ENCODE measurements at regions not wholly inside any gene's neighbourhood (a gene's known extent, or its start where the extent isn't known, plus 50 kb on each side); places are given as distances from the start of the nearest gene placed in this dataset.
A peak's percentile ranks its signal among the peaks of the same experiment; 100 is the strongest.

GRCh38 chr5:143755966-143756365 lies 56.0 kb upstream of the HMHB1 start:
- H3K4me3 ChIP-seq (ENCODE audit: low read depth, low read length): no peak overlapping the region
- DNase-seq (ENCODE audit: low read depth): peak; percentile 6
- TF ChIP-seq, protein P1, sequence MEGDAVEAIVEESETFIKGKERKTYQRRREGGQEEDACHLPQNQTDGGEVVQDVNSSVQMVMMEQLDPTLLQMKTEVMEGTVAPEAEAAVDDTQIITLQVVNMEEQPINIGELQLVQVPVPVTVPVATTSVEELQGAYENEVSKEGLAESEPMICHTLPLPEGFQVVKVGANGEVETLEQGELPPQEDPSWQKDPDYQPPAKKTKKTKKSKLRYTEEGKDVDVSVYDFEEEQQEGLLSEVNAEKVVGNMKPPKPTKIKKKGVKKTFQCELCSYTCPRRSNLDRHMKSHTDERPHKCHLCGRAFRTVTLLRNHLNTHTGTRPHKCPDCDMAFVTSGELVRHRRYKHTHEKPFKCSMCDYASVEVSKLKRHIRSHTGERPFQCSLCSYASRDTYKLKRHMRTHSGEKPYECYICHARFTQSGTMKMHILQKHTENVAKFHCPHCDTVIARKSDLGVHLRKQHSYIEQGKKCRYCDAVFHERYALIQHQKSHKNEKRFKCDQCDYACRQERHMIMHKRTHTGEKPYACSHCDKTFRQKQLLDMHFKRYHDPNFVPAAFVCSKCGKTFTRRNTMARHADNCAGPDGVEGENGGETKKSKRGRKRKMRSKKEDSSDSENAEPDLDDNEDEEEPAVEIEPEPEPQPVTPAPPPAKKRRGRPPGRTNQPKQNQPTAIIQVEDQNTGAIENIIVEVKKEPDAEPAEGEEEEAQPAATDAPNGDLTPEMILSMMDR (IDR thresholded peaks at IDR 0.05; ENCODE audit: insufficient read depth, low read depth, low read length): no peak

DNA sequence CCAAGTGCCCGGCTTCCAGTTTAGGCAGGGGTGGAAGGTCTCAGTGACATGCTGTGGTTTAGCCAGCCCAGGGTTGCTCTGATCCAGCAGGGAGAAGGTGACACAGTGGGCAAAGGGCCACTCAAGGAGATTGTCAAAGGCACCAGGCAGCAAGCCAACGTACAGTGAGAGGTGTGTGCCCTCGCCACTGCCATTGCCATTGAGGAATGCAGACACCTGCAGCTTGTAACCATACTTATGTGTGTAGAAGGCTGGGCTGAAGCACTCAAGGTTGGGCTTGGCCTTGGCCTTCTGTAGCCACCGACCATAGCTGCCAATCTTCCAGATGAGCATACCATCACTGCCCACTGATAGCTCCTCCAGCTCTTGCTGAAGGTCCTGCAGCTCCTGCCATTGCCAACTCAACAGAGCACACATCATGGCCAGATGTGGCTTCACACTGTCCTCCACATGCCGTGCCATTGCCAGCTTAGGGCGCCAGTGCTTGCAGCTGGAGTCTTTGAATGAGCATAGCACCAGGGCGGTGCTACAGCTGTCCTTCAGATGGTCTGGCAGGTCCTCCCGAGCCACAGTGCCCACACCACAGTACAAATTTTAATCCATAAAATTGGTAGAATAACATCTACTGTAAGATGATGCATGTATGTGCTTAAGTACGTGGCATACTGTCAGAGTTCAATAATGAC lies 59.7 kb upstream of the HMHB1 start:
- no peak overlapping the region for H3K4me3 ChIP-seq (ENCODE audit: low read depth, low read length)
- no peak for DNase-seq (ENCODE audit: low read depth)
- TF ChIP-seq, protein P1 (IDR thresholded peaks at IDR 0.05; ENCODE audit: insufficient read depth, low read depth, low read length): no peak

DNA sequence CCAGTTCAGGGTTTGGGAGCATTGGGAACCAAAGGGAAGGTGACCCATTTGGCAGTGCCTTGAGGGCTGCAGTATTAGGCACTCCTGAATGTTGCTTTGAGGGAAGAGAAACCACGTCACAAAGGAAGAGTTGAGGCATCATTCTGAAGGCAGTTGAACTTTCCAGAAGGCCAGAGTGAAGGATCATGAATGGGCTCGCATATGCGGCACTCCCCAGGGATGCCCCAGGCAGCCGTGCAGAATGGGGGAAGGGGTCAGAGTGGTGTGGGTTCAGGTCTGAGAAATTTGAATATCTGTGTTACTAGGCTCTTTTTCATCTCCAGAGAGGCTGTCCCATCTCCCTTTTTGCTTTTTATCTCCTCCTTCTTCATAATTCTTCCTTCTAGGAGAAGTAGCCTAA lies 60.6 kb upstream of the HMHB1 start:
- TF ChIP-seq, protein P1 (IDR thresholded peaks at IDR 0.05; ENCODE audit: insufficient read depth, low read depth, low read length): no peak
- DNase-seq (ENCODE audit: low read depth): no peak
- H3K4me3 ChIP-seq (ENCODE audit: low read depth, low read length): no peak overlapping the region

DNA sequence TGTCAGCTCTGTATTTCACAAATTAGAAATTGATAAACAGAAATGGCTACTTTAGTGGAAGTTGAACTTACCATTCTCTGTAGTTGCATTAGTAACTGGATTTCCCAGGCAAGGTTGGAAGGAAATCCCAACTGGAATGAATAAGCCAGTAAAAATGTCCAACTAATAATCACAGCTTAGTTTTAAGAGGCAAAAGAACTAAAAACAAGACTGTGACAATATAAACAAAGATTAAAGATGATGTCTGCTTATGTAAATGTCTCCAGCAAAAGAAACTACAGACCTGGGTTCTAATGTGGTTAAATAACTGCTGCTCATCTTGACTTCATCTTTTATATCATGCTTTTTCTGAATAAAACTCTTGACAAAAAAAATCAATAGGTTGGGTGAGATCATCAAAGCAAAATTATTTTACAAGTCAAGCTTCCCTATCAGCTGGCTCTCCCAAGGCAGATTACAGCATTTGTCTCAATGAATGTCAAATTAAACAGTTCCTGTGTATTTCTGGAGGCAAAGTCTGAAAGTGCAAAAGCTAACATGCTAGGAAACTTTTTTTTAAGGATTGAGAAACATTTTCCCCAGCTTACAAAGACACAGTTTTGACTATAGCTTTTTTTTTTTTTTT lies 62.3 kb upstream of the HMHB1 start:
- TF ChIP-seq, protein P1 (IDR thresholded peaks at IDR 0.05; ENCODE audit: insufficient read depth, low read depth, low read length): no peak
- DNase-seq (ENCODE audit: low read depth): peak; percentile 89
- no peak overlapping the region for H3K4me3 ChIP-seq (ENCODE audit: low read depth, low read length)

DNA sequence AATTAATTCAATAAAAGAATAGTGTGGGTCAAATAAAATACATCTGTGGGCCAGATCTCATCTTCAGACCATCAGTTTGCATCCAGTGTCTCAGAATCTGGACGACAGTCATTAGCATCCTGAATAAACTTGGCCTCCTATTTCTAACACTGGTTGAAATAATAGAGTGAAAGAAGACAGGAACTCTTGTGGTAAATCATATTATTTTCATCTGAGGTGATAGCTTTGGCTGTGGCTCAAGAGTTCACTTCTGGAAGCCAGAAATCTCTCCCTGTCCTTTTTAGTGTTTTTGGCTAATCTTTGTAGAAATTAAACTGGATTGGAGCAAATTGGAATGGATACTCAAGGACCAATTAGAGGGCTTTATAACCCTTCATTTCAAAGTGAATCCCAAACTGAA lies 63.4 kb upstream of the HMHB1 start:
- TF ChIP-seq, protein P1 (IDR thresholded peaks at IDR 0.05; ENCODE audit: insufficient read depth, low read depth, low read length): no peak
- DNase-seq (ENCODE audit: low read depth): peak; percentile 8
- H3K4me3 ChIP-seq (ENCODE audit: low read depth, low read length): no peak overlapping the region

GRCh38 chr5:143742951-143743350 lies 69.0 kb upstream of the HMHB1 start:
- no peak overlapping the region for H3K4me3 ChIP-seq (ENCODE audit: low read depth, low read length)
- TF ChIP-seq, protein P1 (IDR thresholded peaks at IDR 0.05; ENCODE audit: insufficient read depth, low read depth, low read length): no peak
- no peak for DNase-seq (ENCODE audit: low read depth)

Data from fibroblast of villous mesenchyme (primary cell).